ENCODE measurements at regions not wholly inside any gene's neighbourhood (a gene's known extent, or its start where the extent isn't known, plus 50 kb on each side); places are given as distances from the start of the nearest gene placed in this dataset.

DNA sequence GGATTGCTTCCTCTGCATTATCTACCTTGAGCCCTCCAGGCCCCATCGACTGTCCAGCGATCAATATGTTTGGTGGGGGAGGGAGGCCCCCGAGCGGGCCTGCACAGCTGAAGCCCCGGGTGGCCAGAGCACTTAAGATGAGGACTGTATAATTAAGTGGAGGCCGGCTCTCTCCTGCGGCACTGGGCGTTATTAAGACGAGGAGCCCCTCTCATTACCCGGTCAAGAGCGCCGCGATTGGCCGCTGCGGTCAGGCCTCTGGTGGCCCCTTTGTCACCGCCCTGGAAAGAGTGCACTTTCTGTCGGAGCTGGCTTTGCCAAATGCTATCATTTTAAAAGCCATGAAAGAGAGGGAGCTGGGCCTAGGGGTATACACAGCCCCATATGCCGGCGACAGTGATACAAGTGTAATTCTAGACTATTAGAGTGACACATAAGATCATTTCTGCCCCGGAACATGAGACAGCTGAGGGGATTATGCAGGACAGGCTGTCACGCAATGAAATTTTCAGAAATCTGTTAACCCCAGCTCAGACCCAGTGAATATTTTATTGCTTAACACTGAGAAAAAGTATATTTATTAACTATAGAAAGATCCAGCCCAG is 106.3 kb upstream of the IRX1 start:
- intact Hi-C loops (cut with DNase I; ENCODE audit: low total_unique reads) (no loop called here), in situ Hi-C loops (cut with MboI; ENCODE audit: low pct_ligation_motif_present in 1 of 4, low pct_unique_long_range_greater_than_20kb in 1 of 4, low sequenced_read_pairs in 3 of 4) (no loop called here)
- H3K4me1 ChIP-seq, result no peaks in the 10 kb centered on the region
- 78 to 91% methylated on average over 4 to 21 of the region's 21 CpGs for WGBS, 2 donors (ENCODE audit: low coverage in 1 of 2)
- TF ChIP-seq EP300 (IDR thresholded peaks at IDR 0.05; ENCODE audit: low read depth) (no peak), POLR2AphosphoS5 (IDR thresholded peaks at IDR 0.05) (no peak)
- TF ChIP-seq, protein P1, sequence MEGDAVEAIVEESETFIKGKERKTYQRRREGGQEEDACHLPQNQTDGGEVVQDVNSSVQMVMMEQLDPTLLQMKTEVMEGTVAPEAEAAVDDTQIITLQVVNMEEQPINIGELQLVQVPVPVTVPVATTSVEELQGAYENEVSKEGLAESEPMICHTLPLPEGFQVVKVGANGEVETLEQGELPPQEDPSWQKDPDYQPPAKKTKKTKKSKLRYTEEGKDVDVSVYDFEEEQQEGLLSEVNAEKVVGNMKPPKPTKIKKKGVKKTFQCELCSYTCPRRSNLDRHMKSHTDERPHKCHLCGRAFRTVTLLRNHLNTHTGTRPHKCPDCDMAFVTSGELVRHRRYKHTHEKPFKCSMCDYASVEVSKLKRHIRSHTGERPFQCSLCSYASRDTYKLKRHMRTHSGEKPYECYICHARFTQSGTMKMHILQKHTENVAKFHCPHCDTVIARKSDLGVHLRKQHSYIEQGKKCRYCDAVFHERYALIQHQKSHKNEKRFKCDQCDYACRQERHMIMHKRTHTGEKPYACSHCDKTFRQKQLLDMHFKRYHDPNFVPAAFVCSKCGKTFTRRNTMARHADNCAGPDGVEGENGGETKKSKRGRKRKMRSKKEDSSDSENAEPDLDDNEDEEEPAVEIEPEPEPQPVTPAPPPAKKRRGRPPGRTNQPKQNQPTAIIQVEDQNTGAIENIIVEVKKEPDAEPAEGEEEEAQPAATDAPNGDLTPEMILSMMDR (IDR thresholded peaks at IDR 0.05), result no peak
- no peaks in the 10 kb centered on the region for H3K27me3 ChIP-seq
- H3K36me3 ChIP-seq, result no peaks in the 10 kb centered on the region
- no peaks in the 10 kb centered on the region for H3K9me3 ChIP-seq
- no peak overlapping the region for H3K4me3 ChIP-seq
- no peak overlapping the region for H3K27ac ChIP-seq
- DNase-seq, result no peak

GRCh38 chr5:3484836-3485235 is 110.8 kb upstream of the IRX1 start:
- intact Hi-C loops (cut with DNase I; ENCODE audit: low total_unique reads) (no loop called here), in situ Hi-C loops (cut with MboI; ENCODE audit: low pct_ligation_motif_present in 1 of 4, low pct_unique_long_range_greater_than_20kb in 1 of 4, low sequenced_read_pairs in 3 of 4) (no loop called here)
- TF ChIP-seq, protein P1 (IDR thresholded peaks at IDR 0.05), result no peak
- TF ChIP-seq POLR2A (IDR thresholded peaks at IDR 0.05), result no peak
- TF ChIP-seq POLR2AphosphoS5 (IDR thresholded peaks at IDR 0.05), result no peak
- no peak for TF ChIP-seq EP300 (IDR thresholded peaks at IDR 0.05; ENCODE audit: low read depth)
- Histone ChIP-seq H3K27me3 (no peaks in the 10 kb centered on the region), H3K27ac (no peak overlapping the region), H3K4me3 (no peak overlapping the region), H3K36me3 (no peaks in the 10 kb centered on the region), H3K4me1 (no peaks in the 10 kb centered on the region), H3K9me3 (no peaks in the 10 kb centered on the region)
- no peak for DNase-seq
- WGBS, 2 donors (ENCODE audit: low coverage in 1 of 2), result 63 to 75% methylated on average over 4 to 5 of the region's 5 CpGs

- no peak overlapping the region for H3K27ac ChIP-seq
Measured at GRCh38 chr5:3481175-3481574, 114.5 kb upstream of the IRX1 start.

GRCh38 chr5:3475674-3476073 is 120.0 kb upstream of the IRX1 start:
- Histone ChIP-seq H3K4me1 (no peaks in the 10 kb centered on the region), H3K9me3 (no peaks in the 10 kb centered on the region), H3K4me3 (no peak overlapping the region), H3K27me3 (no peaks in the 10 kb centered on the region), H3K36me3 (no peaks in the 10 kb centered on the region), H3K27ac (no peak overlapping the region)
- no peak for DNase-seq
- WGBS, 2 donors (ENCODE audit: low coverage in 1 of 2), result 57 to 73% methylated on average over 1 of the region's 1 CpG
- in situ Hi-C loops (cut with MboI; ENCODE audit: low pct_ligation_motif_present in 1 of 4, low pct_unique_long_range_greater_than_20kb in 1 of 4, low sequenced_read_pairs in 3 of 4) (no loop called here), intact Hi-C loops (cut with DNase I; ENCODE audit: low total_unique reads) (no loop called here)
- TF ChIP-seq POLR2A (IDR thresholded peaks at IDR 0.05) (no peak), POLR2AphosphoS5 (IDR thresholded peaks at IDR 0.05) (no peak), EP300 (IDR thresholded peaks at IDR 0.05; ENCODE audit: low read depth) (no peak)
- TF ChIP-seq, protein P1 (IDR thresholded peaks at IDR 0.05), result no peak

More at GRCh38 chr5:3481175-3481574, 114.5 kb upstream of the IRX1 start:
- intact Hi-C loops (cut with DNase I; ENCODE audit: low total_unique reads), result no loop called here
- H3K4me3 ChIP-seq, result no peak overlapping the region
- H3K27me3 ChIP-seq, result no peaks in the 10 kb centered on the region
- no peak for TF ChIP-seq POLR2AphosphoS5 (IDR thresholded peaks at IDR 0.05)
- TF ChIP-seq POLR2A (IDR thresholded peaks at IDR 0.05), result no peak
- TF ChIP-seq EP300 (IDR thresholded peaks at IDR 0.05; ENCODE audit: low read depth), result no peak
- TF ChIP-seq, protein P1 (IDR thresholded peaks at IDR 0.05), result no peak
- in situ Hi-C loops (cut with MboI; ENCODE audit: low pct_ligation_motif_present in 1 of 4, low pct_unique_long_range_greater_than_20kb in 1 of 4, low sequenced_read_pairs in 3 of 4), result no loop called here
- no peaks in the 10 kb centered on the region for H3K36me3 ChIP-seq
- no peaks in the 10 kb centered on the region for H3K4me1 ChIP-seq
- 35 to 40% methylated on average over 1 to 3 of the region's 3 CpGs for WGBS, 2 donors (ENCODE audit: low coverage in 1 of 2)
- no peaks in the 10 kb centered on the region for H3K9me3 ChIP-seq
- DNase-seq, result no peak

All from transverse colon (tissue), 4 donors.